ENCODE measurements at regions not wholly inside any gene's neighbourhood (a gene's known extent, or its start where the extent isn't known, plus 50 kb on each side); places are given as distances from the start of the nearest gene placed in this dataset.

GRCh38 chr2:14336759-14337382 lies 295.6 kb upstream of the LRATD1 start:
- no peaks in the 10 kb centered on the region for H3K36me3 ChIP-seq (ENCODE audit: insufficient read depth, low read length)
- H3K27me3 ChIP-seq (ENCODE audit: insufficient read depth, low read length), result no peaks in the 10 kb centered on the region
- no peaks in the 10 kb centered on the region for H3K9me3 ChIP-seq (ENCODE audit: low read depth, low read length)
- no peak overlapping the region for H3K4me3 ChIP-seq (ENCODE audit: insufficient read depth, low read length)
- TF ChIP-seq CTCF (IDR thresholded peaks at IDR 0.05; ENCODE audit: extremely low read depth, low read depth, low read length), result no peak
- H3K79me2 ChIP-seq (ENCODE audit: insufficient read depth, low read length), result no peaks in the 10 kb centered on the region
- no peak overlapping the region for H2AFZ ChIP-seq (ENCODE audit: low read length)
- no peaks in the 10 kb centered on the region for H4K20me1 ChIP-seq (ENCODE audit: insufficient read depth, low read length)
- no peak overlapping the region for H3K4me2 ChIP-seq (ENCODE audit: insufficient read depth, low read length)
- DNase-seq (ENCODE audit: insufficient read length, low spot score, missing footprints), result no peak
- no peak overlapping the region for H3K27ac ChIP-seq (ENCODE audit: low read depth, low read length)
- H3K4me1 ChIP-seq (ENCODE audit: insufficient read depth, low read length), result no peaks in the 10 kb centered on the region

- no peak for TF ChIP-seq CTCF (IDR thresholded peaks at IDR 0.05; ENCODE audit: extremely low read depth, low read depth, low read length)
- H3K9me3 ChIP-seq (ENCODE audit: low read depth, low read length), result no peaks in the 10 kb centered on the region
- H2AFZ ChIP-seq (ENCODE audit: low read length), result no peak overlapping the region
- H3K4me1 ChIP-seq (ENCODE audit: insufficient read depth, low read length), result no peaks in the 10 kb centered on the region
- H3K4me2 ChIP-seq (ENCODE audit: insufficient read depth, low read length), result no peak overlapping the region
- no peaks in the 10 kb centered on the region for H3K36me3 ChIP-seq (ENCODE audit: insufficient read depth, low read length)
- DNase-seq (ENCODE audit: insufficient read length, low spot score, missing footprints), result no peak
- no peaks in the 10 kb centered on the region for H3K79me2 ChIP-seq (ENCODE audit: insufficient read depth, low read length)
- H4K20me1 ChIP-seq (ENCODE audit: insufficient read depth, low read length), result no peaks in the 10 kb centered on the region
- H3K27ac ChIP-seq (ENCODE audit: low read depth, low read length), result no peak overlapping the region
- H3K27me3 ChIP-seq (ENCODE audit: insufficient read depth, low read length), result no peaks in the 10 kb centered on the region
- H3K4me3 ChIP-seq (ENCODE audit: insufficient read depth, low read length), result no peak overlapping the region
Measured at GRCh38 chr2:14340703-14341102, 291.8 kb upstream of the LRATD1 start.

- no peaks in the 10 kb centered on the region for H3K4me1 ChIP-seq (ENCODE audit: insufficient read depth, low read length)
- H3K4me2 ChIP-seq (ENCODE audit: insufficient read depth, low read length), result no peak overlapping the region
- H3K36me3 ChIP-seq (ENCODE audit: insufficient read depth, low read length), result no peaks in the 10 kb centered on the region
- H2AFZ ChIP-seq (ENCODE audit: low read length), result no peak overlapping the region
- H3K4me3 ChIP-seq (ENCODE audit: insufficient read depth, low read length), result no peak overlapping the region
- no peaks in the 10 kb centered on the region for H3K9me3 ChIP-seq (ENCODE audit: low read depth, low read length)
- H3K27me3 ChIP-seq (ENCODE audit: insufficient read depth, low read length), result no peaks in the 10 kb centered on the region
- no peak for TF ChIP-seq CTCF (IDR thresholded peaks at IDR 0.05; ENCODE audit: extremely low read depth, low read depth, low read length)
- no peak overlapping the region for H3K27ac ChIP-seq (ENCODE audit: low read depth, low read length)
- no peaks in the 10 kb centered on the region for H4K20me1 ChIP-seq (ENCODE audit: insufficient read depth, low read length)
- no peaks in the 10 kb centered on the region for H3K79me2 ChIP-seq (ENCODE audit: insufficient read depth, low read length)
- DNase-seq (ENCODE audit: insufficient read length, low spot score, missing footprints), result no peak
Measured at GRCh38 chr2:14342313-14342712, 290.2 kb upstream of the LRATD1 start.

- H3K27ac ChIP-seq (ENCODE audit: low read depth, low read length), result no peak overlapping the region
- no peak for DNase-seq (ENCODE audit: insufficient read length, low spot score, missing footprints)
- H3K4me3 ChIP-seq (ENCODE audit: insufficient read depth, low read length), result no peak overlapping the region
- H3K36me3 ChIP-seq (ENCODE audit: insufficient read depth, low read length), result no peaks in the 10 kb centered on the region
- H3K27me3 ChIP-seq (ENCODE audit: insufficient read depth, low read length), result no peaks in the 10 kb centered on the region
- no peaks in the 10 kb centered on the region for H3K9me3 ChIP-seq (ENCODE audit: low read depth, low read length)
- H4K20me1 ChIP-seq (ENCODE audit: insufficient read depth, low read length), result no peaks in the 10 kb centered on the region
- no peaks in the 10 kb centered on the region for H3K4me1 ChIP-seq (ENCODE audit: insufficient read depth, low read length)
- no peak overlapping the region for H2AFZ ChIP-seq (ENCODE audit: low read length)
- TF ChIP-seq CTCF (IDR thresholded peaks at IDR 0.05; ENCODE audit: extremely low read depth, low read depth, low read length), result no peak
- no peak overlapping the region for H3K4me2 ChIP-seq (ENCODE audit: insufficient read depth, low read length)
- H3K79me2 ChIP-seq (ENCODE audit: insufficient read depth, low read length), result no peaks in the 10 kb centered on the region
Measured at GRCh38 chr2:14344355-14344754, 288.2 kb upstream of the LRATD1 start.
